ENCODE measurements at regions not wholly inside any gene's neighbourhood (a gene's known extent, or its start where the extent isn't known, plus 50 kb on each side); places are given as distances from the start of the nearest gene placed in this dataset.

GRCh38 chr17:63333869-63334268 is 112.2 kb downstream of the CYB561 start:
- ChIA-PET CTCF (interaction anchor here (0.8 kb wide), 1 partner anchor 91 kb away, joined by 3 read pairs; no protein-coding TSS in a partner anchor), POLR2A (no interaction called here)
- no peak for DNase-seq (ENCODE audit: extremely low spot score)
- TF ChIP-seq FOXM1 (IDR thresholded peaks at IDR 0.05; ENCODE audit: borderline replicate concordance) (no peak), L3MBTL2 (conservative IDR thresholded peaks at IDR 0.05) (no peak), LEF1 (IDR thresholded peaks at IDR 0.05; ENCODE audit: borderline replicate concordance) (no peak), FOXK2 (IDR thresholded peaks at IDR 0.05) (no peak), PKNOX1 (IDR thresholded peaks at IDR 0.05) (no peak), CTBP1 (IDR thresholded peaks at IDR 0.05; ENCODE audit: borderline replicate concordance) (no peak), HDGF (IDR thresholded peaks at IDR 0.05; ENCODE audit: borderline replicate concordance) (no peak), FOXA1 (IDR thresholded peaks at IDR 0.05) (no peak)

- ChIA-PET POLR2A (no interaction called here), CTCF (interaction anchor here (0.6 kb wide), 1 partner anchor 220 kb away, joined by 3 read pairs; no protein-coding TSS in a partner anchor)
- TF ChIP-seq PKNOX1 (IDR thresholded peaks at IDR 0.05) (no peak), FOXK2 (IDR thresholded peaks at IDR 0.05) (no peak), ARNT (IDR thresholded peaks at IDR 0.05) (no peak), CTBP1 (IDR thresholded peaks at IDR 0.05; ENCODE audit: borderline replicate concordance) (no peak), LEF1 (IDR thresholded peaks at IDR 0.05; ENCODE audit: borderline replicate concordance) (no peak)
- DNase-seq (ENCODE audit: extremely low spot score): no peak
These were observed 110.3 kb downstream of the CYB561 start for GRCh38 chr17:63335831-63336230.

- no peak for TF ChIP-seq HDGF (IDR thresholded peaks at IDR 0.05; ENCODE audit: borderline replicate concordance)
- TF ChIP-seq TARDBP (IDR thresholded peaks at IDR 0.05): no peak
- TF ChIP-seq BHLHE40 (IDR thresholded peaks at IDR 0.05; ENCODE audit: borderline replicate concordance): no peak
- no peak for TF ChIP-seq FOXA1 (IDR thresholded peaks at IDR 0.05)
- no peak for TF ChIP-seq SP1 (IDR thresholded peaks at IDR 0.05)
- TF ChIP-seq L3MBTL2 (conservative IDR thresholded peaks at IDR 0.05): no peak
- no peak for TF ChIP-seq ZNF384 (IDR thresholded peaks at IDR 0.05)
- TF ChIP-seq ELF4 (IDR thresholded peaks at IDR 0.05): no peak
- no peak for TF ChIP-seq NFRKB (IDR thresholded peaks at IDR 0.05)
- TF ChIP-seq CTBP1 (IDR thresholded peaks at IDR 0.05; ENCODE audit: borderline replicate concordance): no peak
- no peak for TF ChIP-seq FOXM1 (IDR thresholded peaks at IDR 0.05; ENCODE audit: borderline replicate concordance)
- no peak for TF ChIP-seq LEF1 (IDR thresholded peaks at IDR 0.05; ENCODE audit: borderline replicate concordance)
- no peak for TF ChIP-seq SUZ12 (IDR thresholded peaks at IDR 0.05)
- TF ChIP-seq FOXK2 (IDR thresholded peaks at IDR 0.05): no peak
- no peak for TF ChIP-seq PKNOX1 (IDR thresholded peaks at IDR 0.05)
- TF ChIP-seq ARNT (IDR thresholded peaks at IDR 0.05): no peak
- POLR2A ChIA-PET: no interaction called here
- no peak for DNase-seq (ENCODE audit: extremely low spot score)
- CTCF ChIA-PET: no interaction called here
These were observed 108.5 kb downstream of the CYB561 start for GRCh38 chr17:63337579-63337978.

- TF ChIP-seq CTBP1 (IDR thresholded peaks at IDR 0.05; ENCODE audit: borderline replicate concordance) (no peak), LEF1 (IDR thresholded peaks at IDR 0.05; ENCODE audit: borderline replicate concordance) (no peak), FOXA1 (IDR thresholded peaks at IDR 0.05) (no peak), SUZ12 (IDR thresholded peaks at IDR 0.05) (no peak), L3MBTL2 (conservative IDR thresholded peaks at IDR 0.05) (no peak), FOXK2 (IDR thresholded peaks at IDR 0.05) (no peak), ARNT (IDR thresholded peaks at IDR 0.05) (no peak), FOXM1 (IDR thresholded peaks at IDR 0.05; ENCODE audit: borderline replicate concordance) (no peak), BHLHE40 (IDR thresholded peaks at IDR 0.05; ENCODE audit: borderline replicate concordance) (no peak)
- POLR2A ChIA-PET: no interaction called here
- no peak for DNase-seq (ENCODE audit: extremely low spot score)
- CTCF ChIA-PET: no interaction called here
These were observed 107.8 kb downstream of the CYB561 start for GRCh38 chr17:63338272-63338671.

GRCh38 chr17:63341276-63341675 is 104.8 kb downstream of the CYB561 start:
- TF ChIP-seq L3MBTL2 (conservative IDR thresholded peaks at IDR 0.05): no peak
- TF ChIP-seq HDGF (IDR thresholded peaks at IDR 0.05; ENCODE audit: borderline replicate concordance): no peak
- no peak for TF ChIP-seq LEF1 (IDR thresholded peaks at IDR 0.05; ENCODE audit: borderline replicate concordance)
- no peak for TF ChIP-seq NFRKB (IDR thresholded peaks at IDR 0.05)
- no peak for TF ChIP-seq FOXK2 (IDR thresholded peaks at IDR 0.05)
- TF ChIP-seq PKNOX1 (IDR thresholded peaks at IDR 0.05): no peak
- TF ChIP-seq ZNF384 (IDR thresholded peaks at IDR 0.05): no peak
- no peak for TF ChIP-seq SP1 (IDR thresholded peaks at IDR 0.05)
- no peak for TF ChIP-seq FOXA1 (IDR thresholded peaks at IDR 0.05)
- TF ChIP-seq TARDBP (IDR thresholded peaks at IDR 0.05): no peak
- no peak for TF ChIP-seq SUZ12 (IDR thresholded peaks at IDR 0.05)
- TF ChIP-seq CTBP1 (IDR thresholded peaks at IDR 0.05; ENCODE audit: borderline replicate concordance): no peak
- no peak for TF ChIP-seq ELF4 (IDR thresholded peaks at IDR 0.05)
- ChIA-PET POLR2A (no interaction called here), CTCF (no interaction called here)
- DNase-seq (ENCODE audit: extremely low spot score): no peak

GRCh38 chr17:63344383-63344782 is 101.7 kb downstream of the CYB561 start:
- ChIA-PET CTCF (no interaction called here), POLR2A (no interaction called here)
- TF ChIP-seq TARDBP (IDR thresholded peaks at IDR 0.05): no peak
- no peak for DNase-seq (ENCODE audit: extremely low spot score)

Data from HEK293T (cell line).